ENCODE measurements at regions not wholly inside any gene's neighbourhood (a gene's known extent, or its start where the extent isn't known, plus 50 kb on each side); places are given as distances from the start of the nearest gene placed in this dataset.

DNA sequence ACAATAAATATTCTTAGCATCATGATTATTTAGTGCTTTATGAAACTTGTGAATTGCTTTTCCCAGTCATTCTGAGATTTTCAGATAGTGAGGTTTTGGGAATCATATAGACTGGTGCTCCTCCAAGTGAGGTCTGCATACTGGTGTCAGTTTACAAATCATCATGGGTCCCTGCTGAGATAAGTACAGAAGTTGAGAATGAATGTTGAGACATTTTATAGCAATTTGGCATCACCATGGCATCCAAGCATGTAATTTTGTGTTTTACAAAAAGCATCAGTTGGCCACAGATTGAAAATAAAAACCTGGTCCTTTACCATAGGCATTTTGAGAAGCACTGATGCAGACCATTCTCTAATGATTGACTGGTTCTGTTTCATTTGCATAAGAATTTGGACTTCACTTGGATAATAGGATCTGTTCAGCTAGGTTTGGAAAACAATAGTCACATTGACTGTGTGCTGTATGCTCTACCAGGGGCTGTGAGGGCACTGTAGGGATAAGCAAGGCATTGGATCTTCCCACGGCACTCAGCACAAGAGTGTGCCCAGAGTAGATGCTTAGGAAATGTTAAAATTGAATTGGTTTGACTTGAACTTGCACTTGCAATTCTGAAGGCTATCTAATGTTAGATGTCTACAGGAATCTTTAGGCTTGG is 79.0 kb upstream of the JUN start:
- no peak for DNase-seq

DNA sequence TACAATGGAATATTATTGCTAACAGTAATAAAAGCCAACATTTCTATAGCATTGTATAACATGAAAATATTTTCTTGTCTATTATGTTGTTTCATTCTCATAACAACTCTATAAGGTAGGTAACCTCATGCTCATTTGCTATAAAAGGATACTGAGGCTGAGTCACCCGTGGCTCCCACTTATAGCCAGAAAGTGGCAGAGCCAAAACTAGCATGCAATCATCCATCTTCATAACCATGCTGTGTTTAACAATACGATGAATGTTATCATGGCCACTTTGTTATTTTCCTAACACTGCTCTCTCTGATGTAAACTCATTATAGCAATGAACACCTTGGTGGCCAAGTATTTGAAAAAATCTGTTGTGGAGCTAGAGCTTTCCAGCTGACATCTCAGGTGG is 80.8 kb upstream of the JUN start:
- DNase-seq: no peak

DNA sequence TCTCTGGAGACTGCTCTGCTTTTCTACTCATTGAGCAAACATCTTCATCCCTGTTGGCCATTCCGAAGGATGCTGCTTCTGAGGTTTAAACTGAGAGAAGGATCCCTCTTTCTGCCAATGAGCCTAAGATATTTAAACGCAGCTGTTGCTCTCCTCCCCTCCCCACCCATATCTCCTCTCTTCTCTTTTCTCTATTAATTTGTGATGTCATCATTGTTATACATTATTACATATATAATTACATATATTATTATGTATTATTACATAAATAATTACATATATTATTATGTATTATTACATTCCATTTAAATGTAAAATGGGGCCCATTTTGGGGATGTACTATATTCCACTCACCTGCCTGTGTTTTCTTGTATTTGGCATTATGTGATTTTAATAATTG is 82.7 kb upstream of the JUN start:
- no peak for DNase-seq

DNA sequence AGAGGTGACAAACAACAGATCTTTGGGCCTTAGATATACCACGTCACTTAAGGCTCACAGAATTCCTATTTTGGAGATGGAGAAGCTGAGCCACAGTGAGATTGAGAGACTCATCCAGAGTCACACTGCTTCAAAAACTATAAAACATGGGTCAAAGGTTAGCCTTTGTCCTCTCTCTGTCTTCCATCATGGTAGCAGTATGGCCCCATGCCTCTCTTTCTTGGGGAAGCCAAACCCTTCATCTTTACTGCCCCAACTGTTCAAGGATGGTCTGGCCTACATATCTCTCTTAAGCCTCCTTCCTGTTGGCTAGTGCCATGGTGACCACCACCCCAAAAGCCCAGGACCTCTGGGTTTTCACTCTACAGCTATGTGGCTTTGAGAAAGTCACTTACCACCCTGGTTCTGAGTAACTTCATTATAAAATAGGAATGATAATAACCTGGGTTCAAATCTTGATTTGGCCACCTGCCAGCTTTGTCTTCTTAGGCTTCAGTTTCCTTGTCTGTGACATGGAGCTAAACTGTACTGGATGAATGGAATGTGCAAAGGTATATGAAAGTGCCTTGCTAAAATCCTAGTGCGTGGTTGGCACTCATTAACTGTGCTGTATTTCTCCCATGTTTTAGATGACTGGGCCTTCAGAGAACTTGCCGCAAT is 85.9 kb upstream of the JUN start:
- no peak for DNase-seq

DNA sequence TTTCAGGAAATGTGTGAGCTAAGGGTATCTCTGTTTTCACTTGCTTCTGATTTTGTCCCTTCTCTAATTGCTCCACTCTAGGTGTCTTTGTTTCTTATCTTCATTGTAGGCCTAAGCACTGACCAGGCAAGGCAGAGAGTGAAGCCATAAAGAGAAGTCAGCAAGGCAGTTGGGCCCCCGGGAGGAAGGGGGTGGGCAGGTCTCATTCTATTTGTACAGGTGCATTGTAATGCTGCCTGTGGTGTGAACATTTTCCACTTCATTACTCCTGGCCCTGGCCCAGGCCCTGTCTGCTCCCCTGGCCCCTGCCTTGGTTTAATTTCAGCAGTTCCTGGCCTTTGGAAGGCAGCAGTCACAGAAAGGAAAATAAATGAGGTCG is 86.4 kb upstream of the JUN start:
- no peak for DNase-seq

DNA sequence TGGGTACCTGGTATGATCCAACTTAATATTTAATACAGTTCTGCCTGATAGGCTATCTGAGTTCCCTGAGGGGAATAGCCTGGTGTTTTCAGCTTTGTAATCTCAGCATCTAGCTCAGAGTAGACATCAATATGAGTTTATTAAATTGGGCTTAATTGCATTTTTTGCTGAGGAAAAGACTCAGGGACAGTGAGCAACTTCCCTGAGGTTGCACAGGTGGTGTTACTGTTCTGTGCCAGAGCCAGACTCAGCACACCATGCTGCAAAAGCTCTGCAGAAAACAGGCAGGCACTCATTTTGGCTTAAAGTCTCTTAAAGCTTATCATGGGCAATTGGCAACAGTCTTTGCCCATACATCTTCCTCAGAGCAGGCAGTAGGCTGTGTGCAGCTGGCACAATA is 90.5 kb upstream of the JUN start:
- no peak for DNase-seq

DNA sequence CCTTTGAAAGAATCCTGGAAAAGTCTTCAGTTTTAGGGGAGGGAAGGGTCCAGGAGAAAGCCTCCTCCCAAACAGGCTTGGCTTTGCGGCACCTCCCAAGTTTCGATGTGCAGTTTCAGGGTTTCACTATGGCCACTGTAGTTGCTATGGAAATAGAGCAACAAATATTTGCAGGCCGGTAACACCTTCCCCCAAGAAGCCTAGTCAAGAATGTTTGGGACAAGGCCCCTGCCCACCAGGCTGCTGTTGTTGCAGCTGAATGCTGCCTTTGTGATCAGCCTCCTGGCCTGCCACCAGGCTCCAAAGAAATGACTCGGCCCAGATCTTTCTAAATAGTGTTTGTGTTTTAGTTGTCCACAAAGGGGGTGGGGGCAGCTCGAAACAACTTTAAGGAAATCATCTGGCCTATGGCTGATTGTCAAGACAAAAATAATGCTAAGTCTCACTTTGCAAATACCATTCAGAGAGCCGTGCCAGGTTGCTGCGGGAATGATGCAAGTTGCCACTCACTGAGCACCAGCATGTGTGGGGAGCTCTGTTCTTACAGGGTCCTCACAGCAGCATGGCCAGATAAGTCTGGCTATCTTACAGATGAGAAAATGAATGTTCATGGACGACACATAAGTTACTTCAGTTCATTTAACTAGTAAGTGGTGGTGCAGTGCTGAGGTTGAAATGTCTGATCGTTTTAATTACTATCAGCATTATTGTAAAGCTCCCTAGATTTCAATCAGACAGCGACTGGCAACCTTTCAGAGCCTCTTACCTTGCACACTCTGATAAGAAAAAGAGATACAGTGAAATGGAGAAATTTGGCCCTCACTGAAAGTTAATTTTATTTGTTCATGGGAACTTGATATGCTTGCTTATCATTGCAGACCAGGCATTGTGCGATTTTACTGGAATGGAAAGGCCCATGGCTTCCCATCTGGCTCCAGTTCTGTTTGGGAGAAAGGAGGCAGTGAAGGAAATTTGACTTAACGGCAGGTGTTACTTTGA is 91.2 kb upstream of the JUN start:
- peak; percentile 60 for DNase-seq

DNA sequence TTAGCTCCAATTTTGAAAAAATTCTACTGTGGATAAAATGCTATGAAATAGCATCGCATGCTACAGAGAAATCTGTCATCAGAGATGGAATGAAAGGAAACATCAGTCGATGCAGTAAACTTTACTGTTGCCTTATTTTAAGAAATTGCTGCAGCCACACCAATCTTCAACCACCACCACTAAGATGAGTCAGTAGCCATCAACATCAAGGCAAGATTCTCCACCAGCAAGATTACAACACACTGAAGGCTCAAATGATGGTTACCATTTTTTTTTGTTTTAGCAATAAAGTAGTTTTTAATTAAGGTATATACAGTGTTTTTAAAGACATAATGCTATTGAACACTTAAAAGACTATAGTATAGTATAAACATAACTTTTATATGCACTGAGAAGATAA is 95.6 kb upstream of the JUN start:
- no peak for DNase-seq

DNA sequence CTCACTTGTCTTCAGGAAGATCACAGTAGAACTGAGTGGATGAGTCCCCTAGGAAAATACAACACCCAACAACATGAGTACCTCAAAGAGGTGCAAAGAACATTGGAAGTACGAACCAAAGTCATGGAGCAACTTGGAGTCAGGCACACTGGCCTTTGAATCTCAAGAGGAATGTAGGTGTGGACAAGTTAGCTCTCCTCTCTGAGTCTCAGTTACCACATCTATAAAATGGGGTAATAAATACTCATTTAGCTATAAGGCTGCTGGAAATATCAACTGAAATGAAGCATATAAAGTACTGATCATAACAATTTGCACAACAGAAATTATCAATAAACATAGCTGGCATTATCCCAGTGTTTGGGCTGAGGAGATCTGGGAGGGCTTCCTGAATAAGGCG is 96.7 kb upstream of the JUN start:
- DNase-seq: no peak

DNA sequence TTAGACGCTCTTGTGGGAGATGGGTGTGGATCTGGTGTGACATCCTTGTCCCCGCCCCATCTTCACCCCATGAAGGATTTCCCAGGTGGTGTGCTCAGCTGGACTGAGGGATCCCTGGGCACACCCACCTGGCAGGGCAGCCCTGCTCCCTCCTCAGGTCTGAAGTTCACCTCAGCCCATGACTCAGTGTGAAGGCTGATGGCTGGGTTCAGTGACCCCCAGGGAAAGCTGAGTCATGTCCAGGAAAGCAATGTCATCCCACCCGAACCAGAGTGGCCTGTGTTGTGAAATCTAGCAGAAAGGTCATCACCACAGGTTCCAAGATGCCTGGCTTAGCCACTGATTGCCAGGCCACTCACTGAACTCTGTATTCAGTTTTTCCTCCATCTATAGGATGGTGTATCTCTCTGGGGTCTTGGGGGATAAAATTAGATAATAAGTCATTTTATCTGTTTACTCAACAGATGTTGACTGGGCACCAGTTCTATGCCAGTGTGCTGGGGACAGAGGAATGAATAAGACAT is 97.7 kb upstream of the JUN start:
- no peak for DNase-seq

DNA sequence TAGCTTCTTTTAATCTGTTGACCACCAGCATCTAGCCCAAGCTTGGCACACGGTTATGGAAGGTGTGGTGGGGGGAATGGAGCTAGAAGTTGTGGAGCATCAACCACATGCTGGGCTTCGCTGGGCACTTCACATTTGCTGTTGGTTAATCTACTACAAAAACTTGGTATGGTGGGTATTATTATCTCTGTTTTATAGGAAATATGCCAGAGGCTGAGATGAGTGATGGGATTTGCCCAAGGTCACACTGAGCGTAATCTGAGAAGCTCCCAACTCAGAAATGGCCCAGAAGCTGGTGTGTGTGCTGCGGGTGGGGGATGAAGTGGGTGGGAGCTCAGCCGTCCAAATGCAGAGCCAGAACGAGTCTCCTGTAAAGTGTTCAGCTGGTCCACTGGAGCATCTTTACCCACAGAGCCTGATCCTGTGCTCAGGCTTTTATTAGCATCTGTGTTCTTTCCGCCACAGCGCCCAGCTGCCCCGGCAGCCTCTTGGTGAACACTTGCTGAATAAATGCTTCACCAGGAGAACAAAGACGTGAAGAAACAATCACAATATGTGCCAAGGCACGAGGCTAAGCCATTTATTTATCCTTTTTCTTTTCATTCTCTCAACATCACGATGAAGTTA is 98.6 kb upstream of the JUN start:
- no peak for DNase-seq

DNA sequence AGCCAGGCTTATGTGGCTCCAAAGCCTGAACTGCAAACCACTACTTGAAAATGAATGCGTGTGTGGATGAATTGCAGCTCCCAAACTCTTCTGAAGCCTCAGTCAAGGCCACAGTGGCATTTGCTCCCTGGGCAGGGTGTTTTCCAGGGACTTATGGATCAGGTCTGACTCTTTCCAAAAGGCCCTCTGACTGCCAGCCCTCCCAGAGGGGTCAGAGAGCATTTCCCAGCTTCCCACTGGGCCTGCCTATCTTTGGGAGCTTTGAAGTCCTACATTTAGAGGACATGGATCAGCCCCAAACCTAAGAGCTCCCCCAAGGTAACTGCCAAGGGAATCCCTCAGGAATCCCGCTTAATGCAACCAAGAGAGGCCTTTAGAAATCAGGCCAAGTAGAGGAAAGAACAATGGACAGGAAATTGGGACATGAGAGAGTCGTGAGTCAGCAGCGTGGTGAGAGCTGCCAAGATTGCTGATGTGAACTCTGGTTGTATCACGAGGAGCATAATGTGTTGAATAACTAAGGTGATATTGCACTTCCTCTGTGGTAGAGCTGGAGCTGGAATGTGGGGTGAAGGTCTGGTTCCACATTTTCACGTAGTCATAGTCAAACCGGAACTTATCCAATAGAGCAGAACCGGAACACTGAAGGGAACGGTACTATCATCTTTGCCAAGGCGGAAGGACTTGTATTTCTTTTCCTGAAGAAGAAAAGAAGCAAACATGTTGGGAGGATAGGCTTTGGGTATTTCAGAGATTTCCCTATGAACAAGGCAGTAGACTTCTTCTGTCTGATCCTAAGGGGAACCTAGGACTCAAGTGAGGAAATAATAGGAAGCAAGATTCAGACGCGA is 99.4 kb upstream of the JUN start:
- peak; percentile 63 for DNase-seq

DNA sequence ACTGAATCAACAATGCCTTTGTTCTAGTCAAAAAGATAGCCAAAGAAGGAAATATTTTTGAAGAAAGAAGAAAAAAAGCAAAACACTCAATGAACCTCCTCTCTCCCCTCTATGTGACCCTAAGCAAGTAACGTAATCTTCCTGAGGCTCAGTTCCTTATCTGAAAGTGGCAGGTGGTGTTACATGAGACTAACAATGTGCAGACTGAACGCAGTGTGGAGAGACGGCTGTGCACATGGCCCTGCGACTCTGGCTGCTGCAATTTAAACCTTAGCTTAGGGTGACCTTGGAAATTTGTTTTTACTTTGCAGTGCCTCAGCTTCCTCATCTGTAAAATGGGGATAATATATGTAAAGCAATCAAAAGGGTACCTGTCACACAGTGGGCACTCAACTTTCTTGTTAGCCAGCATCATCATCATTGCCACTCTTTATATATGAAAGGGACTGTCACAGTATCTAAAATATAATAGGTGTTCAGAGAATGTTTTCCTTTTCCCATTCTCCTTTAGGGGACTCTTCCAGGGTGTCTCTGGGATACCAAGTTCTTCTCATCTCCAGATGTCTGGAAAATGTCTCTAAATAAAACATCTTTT is 100.1 kb upstream of the JUN start:
- DNase-seq: no peak

DNA sequence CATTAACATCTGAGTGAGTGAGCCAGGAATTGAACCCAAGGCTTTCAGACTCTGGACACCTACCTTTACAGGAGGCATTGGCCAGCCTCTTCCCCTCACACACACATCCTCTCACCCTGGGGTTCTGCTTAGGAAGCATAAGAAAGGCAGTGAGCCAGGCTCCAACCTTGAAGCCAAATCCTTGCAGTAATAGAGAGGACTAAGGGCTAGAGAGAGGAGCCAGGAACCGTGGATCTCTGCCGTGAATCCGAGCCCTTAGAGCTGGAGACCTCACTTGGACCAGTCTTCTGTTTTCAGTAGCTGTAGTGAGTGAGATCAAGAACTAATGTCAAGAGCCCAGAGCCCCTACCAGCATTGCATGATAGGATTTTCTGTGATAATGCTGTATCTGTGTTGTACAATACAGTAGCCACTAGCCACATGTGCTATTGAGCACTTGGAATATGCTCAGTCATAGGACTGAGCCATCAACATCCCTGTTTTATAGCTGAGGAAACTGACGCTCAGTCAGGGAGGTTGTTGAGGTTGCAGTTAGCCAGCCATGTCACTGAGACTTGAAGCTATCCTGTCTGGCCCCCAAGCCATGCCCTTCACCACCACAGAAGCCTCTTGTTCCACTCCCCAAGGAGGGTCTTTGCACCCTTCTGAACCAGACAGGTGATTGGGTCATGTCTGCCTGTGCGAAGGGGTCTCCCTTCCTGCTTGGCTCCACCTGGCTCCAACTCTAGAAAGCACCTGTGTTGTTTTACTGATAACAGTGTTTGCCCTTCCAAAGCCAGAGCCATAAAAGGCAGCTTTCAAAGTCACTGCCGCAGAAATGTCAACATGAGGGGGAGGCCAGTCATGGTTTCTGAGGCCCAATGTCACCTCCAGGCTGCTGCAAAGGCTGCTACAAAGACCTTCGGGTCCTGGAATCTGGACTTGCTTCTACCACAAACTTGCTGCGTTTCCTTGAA is 101.1 kb upstream of the JUN start:
- no peak for DNase-seq

DNA sequence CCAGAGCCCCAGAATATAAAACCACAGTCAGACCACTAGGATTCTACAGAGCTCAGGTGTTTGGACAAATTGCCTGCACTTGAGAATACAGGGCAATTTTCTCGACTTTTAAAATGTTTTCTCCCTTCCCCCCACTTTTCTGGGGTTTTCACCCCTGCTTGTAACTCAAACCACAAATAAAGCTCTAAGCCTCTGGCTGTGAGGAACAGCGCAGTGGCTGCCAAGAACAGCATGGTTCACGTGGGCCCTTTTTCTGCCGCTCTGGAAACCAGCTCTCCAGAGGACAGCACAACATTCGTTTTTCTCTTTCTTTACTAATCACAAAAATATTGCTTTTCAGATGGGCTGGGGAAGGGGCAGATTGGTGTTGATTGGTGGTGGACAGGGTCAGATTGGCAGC is 102.2 kb upstream of the JUN start:
- peak; percentile 30 for DNase-seq

DNA sequence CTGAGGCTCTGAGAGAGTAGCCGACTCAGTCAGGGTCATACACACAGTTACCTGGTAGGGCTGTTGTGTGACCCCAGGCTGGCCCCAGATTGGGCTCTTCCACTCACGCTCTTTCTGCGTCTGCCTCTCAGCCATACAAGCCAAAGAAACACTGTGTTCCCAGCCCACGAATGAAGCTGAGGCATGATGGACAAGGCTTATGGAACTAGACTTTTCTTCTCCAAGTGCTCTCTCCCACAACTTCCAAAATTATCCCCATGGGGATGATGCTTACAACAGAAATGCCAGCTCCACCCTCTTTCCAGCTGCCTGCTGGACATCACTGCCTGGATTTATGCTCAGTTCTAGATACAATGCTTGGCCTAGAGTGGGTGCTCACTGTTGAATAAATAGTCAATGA is 102.8 kb upstream of the JUN start:
- no peak for DNase-seq

DNA sequence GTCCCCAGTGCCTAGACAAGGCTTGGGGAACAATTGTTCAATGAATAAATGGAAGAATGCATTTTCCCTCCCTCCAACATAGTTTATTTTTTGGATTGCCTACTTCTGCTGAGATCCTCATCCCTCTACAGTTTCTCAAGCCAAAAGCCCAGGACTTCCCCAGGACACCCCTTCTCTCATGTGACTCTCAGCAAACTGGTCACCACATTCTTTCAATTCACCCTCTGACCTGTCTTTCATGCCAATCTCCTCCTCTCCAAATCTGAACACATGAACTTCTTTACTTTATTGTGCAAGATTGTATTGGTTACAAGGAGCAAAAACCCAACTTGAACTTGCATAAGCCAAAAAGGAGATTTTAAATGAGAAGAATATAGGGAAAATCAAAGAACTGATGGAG is 103.2 kb upstream of the JUN start:
- DNase-seq: no peak

DNA sequence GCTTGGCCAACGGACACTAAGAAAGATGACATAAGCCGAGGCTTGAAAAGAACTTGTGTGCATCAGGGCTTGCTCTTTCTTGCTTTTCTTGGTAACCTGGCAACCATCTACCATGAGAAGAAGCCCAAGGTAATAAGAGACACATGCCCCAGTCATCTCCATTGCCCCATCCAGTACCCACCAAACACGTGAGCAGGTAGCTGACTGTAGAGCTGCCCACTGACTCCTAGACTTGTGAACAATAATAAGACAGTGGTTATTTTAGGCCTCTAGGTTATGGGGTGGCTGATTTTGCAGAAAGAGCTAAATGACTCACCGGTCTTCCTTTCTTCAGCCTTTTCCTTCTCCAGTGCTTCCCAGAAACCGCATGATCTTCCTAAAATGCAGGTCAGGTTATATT is 105.0 kb upstream of the JUN start:
- DNase-seq: no peak

DNA sequence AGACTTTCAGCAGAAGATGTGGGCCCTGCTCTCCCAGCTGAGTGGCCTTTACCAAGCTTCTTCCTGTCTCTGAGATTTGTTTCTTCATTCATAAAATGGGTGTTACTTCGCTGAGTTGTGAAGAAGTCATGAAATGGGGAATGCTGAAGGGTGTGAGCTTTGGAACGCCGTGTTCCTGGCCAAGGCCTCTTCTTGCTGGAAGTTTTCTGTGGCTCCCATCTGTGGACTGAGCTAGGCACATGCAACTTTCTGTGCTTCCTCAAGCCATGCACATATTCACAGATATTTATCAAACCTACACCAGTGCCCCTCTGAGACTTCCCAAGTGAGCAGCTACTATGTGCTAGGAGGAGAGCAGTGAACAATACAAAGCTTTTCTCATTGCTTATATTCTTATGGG is 106.3 kb upstream of the JUN start:
- no peak for DNase-seq

DNA sequence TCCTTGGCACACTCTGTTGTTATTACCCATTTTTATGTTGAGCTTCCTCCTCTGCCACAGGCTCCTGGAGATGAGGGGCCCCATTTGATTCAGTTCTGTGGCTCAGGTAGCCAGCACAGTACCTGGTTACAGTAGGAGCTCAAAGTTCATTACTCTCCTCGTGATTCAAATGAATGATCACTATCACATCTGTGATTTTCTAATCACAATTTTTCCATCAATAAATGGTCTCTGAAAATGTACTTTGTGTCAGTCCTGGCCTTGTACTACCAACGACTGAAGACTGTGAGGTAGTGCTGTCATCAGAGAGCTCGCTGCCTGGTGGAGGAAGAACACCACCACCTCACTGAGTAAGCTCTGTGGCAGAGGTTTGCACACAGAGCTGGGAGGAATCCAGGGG is 106.8 kb upstream of the JUN start:
- no peak for DNase-seq
